ENCODE measurements at regions not wholly inside any gene's neighbourhood (a gene's known extent, or its start where the extent isn't known, plus 50 kb on each side); places are given as distances from the start of the nearest gene placed in this dataset.
"Not testable (repeated sequence)": the region's sequence is repeated elsewhere in the genome, so short reads cannot be mapped to it uniquely, and the experiment has no call there.

GRCh38 chr2:11877764-11878163, 131.3 kb downstream of the LPIN1 start:
- DNase-seq, result no peak
- H3K27ac ChIP-seq, result no peak overlapping the region
- no peaks in the 10 kb centered on the region for H3K9me3 ChIP-seq (replicated peaks)
- H3K4me1 ChIP-seq, result peaks cover 11% of the 10 kb centered on the region
- no peaks in the 10 kb centered on the region for H3K36me3 ChIP-seq
- no peaks in the 10 kb centered on the region for H3K27me3 ChIP-seq
- H3K4me3 ChIP-seq, result no peak overlapping the region

GRCh38 chr2:11885253-11885652, 138.8 kb downstream of the LPIN1 start:
- not testable (repeated sequence) for H3K27ac ChIP-seq; H3K4me1 ChIP-seq; H3K9me3 ChIP-seq (replicated peaks); H3K4me3 ChIP-seq; H3K27me3 ChIP-seq; H3K36me3 ChIP-seq; DNase-seq

GRCh38 chr2:11886899-11887298, 140.5 kb downstream of the LPIN1 start:
- not testable (repeated sequence) for H3K36me3 ChIP-seq; H3K27ac ChIP-seq; H3K9me3 ChIP-seq (replicated peaks); H3K4me3 ChIP-seq; H3K27me3 ChIP-seq; DNase-seq; H3K4me1 ChIP-seq

GRCh38 chr2:11889101-11889850, 142.8 kb downstream of the LPIN1 start:
- DNase-seq, result no peak
- H3K36me3 ChIP-seq, result no peaks in the 10 kb centered on the region
- H3K4me3 ChIP-seq, result no peak overlapping the region
- no peak overlapping the region for H3K27ac ChIP-seq
- H3K27me3 ChIP-seq, result no peaks in the 10 kb centered on the region
- no peaks in the 10 kb centered on the region for H3K9me3 ChIP-seq (replicated peaks)
- H3K4me1 ChIP-seq, result no peaks in the 10 kb centered on the region

GRCh38 chr2:11889854-11890253, 143.4 kb downstream of the LPIN1 start:
- Histone ChIP-seq H3K27ac (no peak overlapping the region), H3K4me1 (no peaks in the 10 kb centered on the region), H3K4me3 (no peak overlapping the region), H3K36me3 (no peaks in the 10 kb centered on the region), H3K27me3 (no peaks in the 10 kb centered on the region), H3K9me3 (replicated peaks) (no peaks in the 10 kb centered on the region)
- no peak for DNase-seq

GRCh38 chr2:11891028-11891427, 144.6 kb downstream of the LPIN1 start:
- Histone ChIP-seq H3K4me3 (no peak overlapping the region), H3K27me3 (no peaks in the 10 kb centered on the region), H3K4me1 (no peaks in the 10 kb centered on the region), H3K9me3 (replicated peaks) (no peaks in the 10 kb centered on the region), H3K36me3 (no peaks in the 10 kb centered on the region), H3K27ac (no peak overlapping the region)
- no peak for DNase-seq

GRCh38 chr2:11891671-11892440, 145.4 kb downstream of the LPIN1 start:
- no peak overlapping the region for H3K4me3 ChIP-seq

GRCh38 chr2:11896386-11896785, 150.0 kb downstream of the LPIN1 start:
- no peaks in the 10 kb centered on the region for H3K36me3 ChIP-seq
- no peak overlapping the region for H3K4me3 ChIP-seq
- no peak overlapping the region for H3K27ac ChIP-seq
- H3K9me3 ChIP-seq (replicated peaks), result no peaks in the 10 kb centered on the region
- no peak for DNase-seq
- H3K27me3 ChIP-seq, result no peaks in the 10 kb centered on the region
- H3K4me1 ChIP-seq, result no peaks in the 10 kb centered on the region

More at GRCh38 chr2:11891671-11892440, 145.4 kb downstream of the LPIN1 start:
- DNase-seq, result no peak
- H3K4me1 ChIP-seq, result no peaks in the 10 kb centered on the region
- H3K9me3 ChIP-seq (replicated peaks), result no peaks in the 10 kb centered on the region
- H3K27ac ChIP-seq, result no peak overlapping the region
- no peaks in the 10 kb centered on the region for H3K36me3 ChIP-seq
- no peaks in the 10 kb centered on the region for H3K27me3 ChIP-seq

- Histone ChIP-seq H3K4me1 (no peaks in the 10 kb centered on the region), H3K27ac (no peak overlapping the region), H3K4me3 (no peak overlapping the region), H3K9me3 (replicated peaks) (no peaks in the 10 kb centered on the region), H3K36me3 (no peaks in the 10 kb centered on the region), H3K27me3 (no peaks in the 10 kb centered on the region)
- DNase-seq, result no peak
Observed at GRCh38 chr2:11898576-11898975, 152.1 kb downstream of the LPIN1 start.

- DNase-seq, result no peak
- no peaks in the 10 kb centered on the region for H3K9me3 ChIP-seq (replicated peaks)
- no peaks in the 10 kb centered on the region for H3K36me3 ChIP-seq
- H3K4me1 ChIP-seq, result no peaks in the 10 kb centered on the region
- H3K27ac ChIP-seq, result no peak overlapping the region
- no peaks in the 10 kb centered on the region for H3K27me3 ChIP-seq
- H3K4me3 ChIP-seq, result no peak overlapping the region
Observed at GRCh38 chr2:11899264-11899818, 152.9 kb downstream of the LPIN1 start.

- H3K27me3 ChIP-seq; H3K9me3 ChIP-seq (replicated peaks); DNase-seq; H3K36me3 ChIP-seq; H3K4me1 ChIP-seq; H3K4me3 ChIP-seq; H3K27ac ChIP-seq: not testable (repeated sequence)
Observed at GRCh38 chr2:11900891-11901290, 154.5 kb downstream of the LPIN1 start.

- no peak for DNase-seq
- Histone ChIP-seq H3K27me3 (no peaks in the 10 kb centered on the region), H3K4me3 (no peak overlapping the region), H3K27ac (no peak overlapping the region), H3K36me3 (no peaks in the 10 kb centered on the region), H3K4me1 (no peaks in the 10 kb centered on the region), H3K9me3 (replicated peaks) (no peaks in the 10 kb centered on the region)
Observed at GRCh38 chr2:11901351-11902069, 155.1 kb downstream of the LPIN1 start.

GRCh38 chr2:11903085-11903606, 156.7 kb downstream of the LPIN1 start:
- Histone ChIP-seq H3K9me3 (replicated peaks) (no peaks in the 10 kb centered on the region), H3K4me3 (no peak overlapping the region), H3K36me3 (no peaks in the 10 kb centered on the region), H3K4me1 (no peaks in the 10 kb centered on the region), H3K27me3 (no peaks in the 10 kb centered on the region), H3K27ac (no peak overlapping the region)
- no peak for DNase-seq

GRCh38 chr2:11904029-11904428, 157.6 kb downstream of the LPIN1 start:
- Histone ChIP-seq H3K4me3 (no peak overlapping the region), H3K27ac (no peak overlapping the region), H3K9me3 (replicated peaks) (no peaks in the 10 kb centered on the region), H3K27me3 (no peaks in the 10 kb centered on the region), H3K36me3 (no peaks in the 10 kb centered on the region), H3K4me1 (no peaks in the 10 kb centered on the region)
- DNase-seq, result no peak

GRCh38 chr2:11904941-11905340, 158.5 kb downstream of the LPIN1 start:
- no peaks in the 10 kb centered on the region for H3K36me3 ChIP-seq
- no peaks in the 10 kb centered on the region for H3K27me3 ChIP-seq
- DNase-seq, result no peak
- H3K4me3 ChIP-seq, result no peak overlapping the region
- no peak overlapping the region for H3K27ac ChIP-seq
- no peaks in the 10 kb centered on the region for H3K9me3 ChIP-seq (replicated peaks)
- H3K4me1 ChIP-seq, result no peaks in the 10 kb centered on the region

All from SJCRH30 (cell line).